Fibroblast of villous mesenchyme (primary cell): ENCODE measurements at regions not wholly inside any gene's neighbourhood (a gene's known extent, or its start where the extent isn't known, plus 50 kb on each side); places are given as distances from the start of the nearest gene placed in this dataset.
A peak's percentile ranks its signal among the peaks of the same experiment; 100 is the strongest.

ENCODE experiments used
- DNase-seq: peaks from one replicate; pipeline ENCODE4 v3.0.0-alpha.2; 2010; ENCODE audit warnings: low read depth
- H3K4me3 ChIP-seq: 2 replicates; pipeline ENCODE4 v1.5.1; 2011; ENCODE audit warnings: low read depth, mild to moderate bottlenecking, low read length
- CTCF ChIP-seq: IDR thresholded peaks from 2 replicates; pipeline ENCODE4 v1.5.1; 2012; ENCODE audit warnings: low read depth, mild to moderate bottlenecking, low read length; ENCODE audit not compliant: insufficient read depth

GRCh38 chr20:58584881-58585752, 66.0 kb upstream of the STX16 start:
- H3K4me3 ChIP-seq, result no peak overlapping the region
- peak; percentile 72 for DNase-seq
- TF ChIP-seq CTCF, result no peak

- TF ChIP-seq CTCF, result no peak
- no peak for DNase-seq
- H3K4me3 ChIP-seq, result no peak overlapping the region
These were observed 66.8 kb upstream of the STX16 start for GRCh38 chr20:58584051-58584824.

- no peak for TF ChIP-seq CTCF
- H3K4me3 ChIP-seq, result no peak overlapping the region
- no peak for DNase-seq
These were observed 67.5 kb upstream of the STX16 start for GRCh38 chr20:58583586-58583985.

- no peak for TF ChIP-seq CTCF
- H3K4me3 ChIP-seq, result no peak overlapping the region
- peak; percentile 28 for DNase-seq
These were observed 67.9 kb upstream of the STX16 start for GRCh38 chr20:58583176-58583575.

GRCh38 chr20:58580474-58580835, 65.3 kb upstream of the APCDD1L start:
- no peak for DNase-seq
- no peak for TF ChIP-seq CTCF
- no peak overlapping the region for H3K4me3 ChIP-seq

GRCh38 chr20:58579819-58580473, 64.7 kb upstream of the APCDD1L start:
- no peak overlapping the region for H3K4me3 ChIP-seq
- TF ChIP-seq CTCF, result no peak
- DNase-seq, result no peak
